ENCODE measurements at regions not wholly inside any gene's neighbourhood (a gene's known extent, or its start where the extent isn't known, plus 50 kb on each side); places are given as distances from the start of the nearest gene placed in this dataset.

GRCh38 chr7:52659178-52659577 lies 376.3 kb upstream of the POM121L12 start:
- TF ChIP-seq POLR2A (IDR thresholded peaks at IDR 0.05): no peak
- TF ChIP-seq CTCF (IDR thresholded peaks at IDR 0.05): no peak
